PC-9 (cell line): ENCODE measurements at regions not wholly inside any gene's neighbourhood (a gene's known extent, or its start where the extent isn't known, plus 50 kb on each side); places are given as distances from the start of the nearest gene placed in this dataset.

Source experiments
- CTCF ChIP-seq: fragments of 200-600 bp; sonication (generic); conservative IDR thresholded peaks from 2 replicates; pipeline ENCODE4 v1.6.1; 2017; ENCODE audit warnings: mixed run types, antibody characterized with exemption, mild to moderate bottlenecking, moderate library complexity
- EZH2 ChIP-seq: fragments of 200-600 bp; sonication (generic); IDR thresholded peaks from 2 replicates; pipeline ENCODE4 v1.8.0; 2017; ENCODE audit warnings: antibody characterized with exemption, low read depth

- TF ChIP-seq CTCF (no peak), EZH2 (no peak)
Measured at GRCh38 chr14:82445810-82446570, 912.3 kb upstream of the SEL1L start.
